H1 (cell line): ENCODE measurements at regions not wholly inside any gene's neighbourhood (a gene's known extent, or its start where the extent isn't known, plus 50 kb on each side); places are given as distances from the start of the nearest gene placed in this dataset.

Experiments
- CTCF ChIA-PET: fragments of 300-600 bp; sonication (Branson Sonifier 250); formaldehyde crosslinking; loops from one replicate; lab custom pipeline; 2021; ENCODE audit not compliant: partially characterized antibody; lab: Charles Lee
- POLR2A ChIA-PET: fragments of 300-600 bp; sonication (Branson Sonifier 250); formaldehyde crosslinking; loops from one replicate; lab custom pipeline; 2021; ENCODE audit warnings: inconsistent platforms; ENCODE audit not compliant: partially characterized antibody; lab: Charles Lee
- DNase-seq, 2 experiments: peaks; one replicate each; pipeline versions ENCODE4 v3.0.0 to v3.0.0-alpha.2; 2010 to 2022; ENCODE audit warnings: low spot score in 2 of 2, low read depth in 1 of 2, mixed read lengths in 1 of 2
- FAIRE-seq: peaks from 2 replicates; lab custom pipeline; 2011; peaks lifted over from hg19 to GRCh38; lab: Jason Lieb, UNC
- H2AFZ ChIP-seq: 2 replicates; pipeline ENCODE4 v1.8.1; 2012; ENCODE audit warnings: low read length, inconsistent platforms
- H2AK5ac ChIP-seq: 2 replicates; pipeline ENCODE4 v1.6.1; 2013; ENCODE audit warnings: low read depth, low read length
- H2BK120ac ChIP-seq: replicated peaks from 2 replicates; pipeline ENCODE3; 2013; ENCODE audit warnings: low read depth, low read length, inconsistent platforms
- H2BK12ac ChIP-seq: 2 replicates; pipeline ENCODE4 v1.6.1; 2013; ENCODE audit warnings: low read depth, low read length
- H2BK15ac ChIP-seq: 2 replicates; pipeline ENCODE4 v1.6.1; 2013; ENCODE audit warnings: low read length
- H2BK20ac ChIP-seq: 2 replicates; pipeline ENCODE4 v1.6.1; 2013; ENCODE audit warnings: low read length
- H2BK5ac ChIP-seq: 2 replicates; pipeline ENCODE4 v1.6.1; 2013; ENCODE audit warnings: low read depth, low read length
- H3K14ac ChIP-seq: 2 replicates; pipeline ENCODE4 v1.6.1; 2013; ENCODE audit warnings: inconsistent platforms; ENCODE audit not compliant: insufficient read length
- H3K18ac ChIP-seq: 2 replicates; pipeline ENCODE4 v1.6.1; 2013; ENCODE audit warnings: low read length; ENCODE audit errors: extremely low read depth
- H3K23ac ChIP-seq: 2 replicates; pipeline ENCODE4 v1.6.1; 2013; ENCODE audit warnings: inconsistent platforms; ENCODE audit not compliant: insufficient read length
- H3K23me2 ChIP-seq: 2 replicates; pipeline ENCODE4 v1.6.1; 2013; ENCODE audit warnings: low read depth, low read length
- H3K27ac ChIP-seq: 2 replicates; pipeline ENCODE4 v1.6.1; 2011; ENCODE audit warnings: low read depth, low read length, inconsistent platforms
- H3K27me3 ChIP-seq, 4 experiments: replicated peaks in 1 of 4; 1 replicate in 1 of 4; 2 replicates in 3 of 4; pipeline versions ENCODE4 v1.6.1 to v1.8.1; 2011 to 2013; ENCODE audit warnings: low read length in 3 of 4, mild to moderate bottlenecking in 3 of 4, inconsistent platforms in 2 of 4, mixed read lengths in 2 of 4, moderate library complexity in 1 of 4; ENCODE audit not compliant: control insufficient read depth in 3 of 4, insufficient read depth in 3 of 4; ENCODE audit errors: extremely low read depth in 1 of 4
- H3K36me3 ChIP-seq, 4 experiments: 2 replicates each; pipeline versions ENCODE4 v1.6.1 to v1.8.1; 2011 to 2013; ENCODE audit warnings: mild to moderate bottlenecking in 4 of 4, low read length in 3 of 4, moderate library complexity in 2 of 4, control low read depth in 1 of 4, inconsistent platforms in 1 of 4; ENCODE audit not compliant: insufficient read depth in 4 of 4, control insufficient read depth in 2 of 4
- H3K4ac ChIP-seq: replicated peaks from 2 replicates; pipeline ENCODE3; 2013; ENCODE audit warnings: low read length, low read depth, mixed read lengths, inconsistent platforms; ENCODE audit not compliant: insufficient read length
- H3K4me1 ChIP-seq, 4 experiments: replicated peaks in 1 of 4; 1 replicate in 1 of 4; 2 replicates in 3 of 4; pipeline versions ENCODE4 v1.6.1 to v1.8.1; 2011 to 2013; ENCODE audit warnings: low read length in 3 of 4, inconsistent platforms in 2 of 4, mixed read lengths in 1 of 4; ENCODE audit not compliant: insufficient read depth in 4 of 4, control insufficient read depth in 3 of 4
- H3K4me2 ChIP-seq, 2 experiments: 2 replicates each; pipeline versions ENCODE4 v1.6.1 to v1.8.1; 2011 to 2013; ENCODE audit warnings: low read depth in 2 of 2, low read length in 2 of 2, control low read depth in 1 of 2, inconsistent platforms in 1 of 2, mild to moderate bottlenecking in 1 of 2; ENCODE audit not compliant: insufficient read depth in 1 of 2
- H3K4me3 ChIP-seq, 4 experiments: fragments of 200-600, 300-600 bp in 1 of 4; sonication (generic), shearing (Covaris generic), sonication (Bioruptor Twin) in 1 of 4; 2 replicates each; pipeline versions ENCODE4 v1.5.1 to v1.8.1; 2011 to 2016; ENCODE audit warnings: low read length in 4 of 4, low read depth in 3 of 4, control low read depth in 2 of 4, inconsistent platforms in 2 of 4, mild to moderate bottlenecking in 2 of 4, mixed read lengths in 1 of 4, moderate library complexity in 1 of 4; ENCODE audit not compliant: insufficient read depth in 2 of 4; ENCODE audit errors: extremely low read depth in 1 of 4
- H3K56ac ChIP-seq: replicated peaks from 2 replicates; pipeline ENCODE3; 2013; ENCODE audit warnings: low read depth, mild to moderate bottlenecking, mixed read lengths, low read length, inconsistent platforms; ENCODE audit not compliant: insufficient read length
- H3K79me1 ChIP-seq: 2 replicates; pipeline ENCODE4 v1.6.1; 2013; ENCODE audit warnings: low read depth, low read length, control low read depth
- H3K79me2 ChIP-seq, 2 experiments: 2 replicates each; pipeline versions ENCODE4 v1.6.1 to v1.8.1; 2012 to 2013; ENCODE audit warnings: low read length in 2 of 2, mild to moderate bottlenecking in 2 of 2, inconsistent platforms in 1 of 2; ENCODE audit not compliant: insufficient read depth in 2 of 2, control insufficient read depth in 1 of 2
- H3K9ac ChIP-seq, 4 experiments: replicated peaks in 1 of 4; 1 replicate in 1 of 4; 2 replicates in 3 of 4; pipeline versions ENCODE4 v1.6.1 to v1.8.1; 2011 to 2013; ENCODE audit warnings: low read depth in 3 of 4, low read length in 3 of 4, control low read depth in 2 of 4, mild to moderate bottlenecking in 2 of 4, moderate library complexity in 2 of 4, inconsistent platforms in 1 of 4; ENCODE audit errors: extremely low read depth in 1 of 4
- H3K9me3 ChIP-seq, 2 experiments: 2 replicates each; pipeline versions ENCODE4 v1.6.1 to v1.8.1; 2012 to 2013; ENCODE audit warnings: mild to moderate bottlenecking in 2 of 2, moderate library complexity in 2 of 2, control low read depth in 1 of 2, inconsistent platforms in 1 of 2, low read depth in 1 of 2, low read length in 1 of 2, mixed read lengths in 1 of 2; ENCODE audit not compliant: insufficient read depth in 2 of 2
- H4K20me1 ChIP-seq, 2 experiments: replicated peaks in 1 of 2; 2 replicates each; pipeline versions ENCODE3 to v1.8.1; 2011 to 2013; ENCODE audit warnings: inconsistent platforms in 2 of 2, low read length in 2 of 2, mild to moderate bottlenecking in 1 of 2; ENCODE audit not compliant: insufficient read depth in 2 of 2, control insufficient read depth in 1 of 2
- H4K5ac ChIP-seq: 2 replicates; pipeline ENCODE4 v1.6.1; 2013; ENCODE audit warnings: low read length, low read depth, mixed read lengths, inconsistent platforms; ENCODE audit not compliant: insufficient read length
- H4K8ac ChIP-seq: 2 replicates; pipeline ENCODE4 v1.8.0; 2013; ENCODE audit warnings: mild to moderate bottlenecking, moderate library complexity, low read length, inconsistent platforms; ENCODE audit not compliant: insufficient read depth; ENCODE audit errors: extremely low read depth
- H4K91ac ChIP-seq: replicated peaks from 2 replicates; pipeline ENCODE3; 2013; ENCODE audit warnings: low read length, mixed read lengths, inconsistent platforms; ENCODE audit not compliant: insufficient read length
- CHD1 ChIP-seq: IDR thresholded peaks from 2 replicates; pipeline ENCODE4 v1.6.1; 2012; ENCODE audit warnings: low read depth, low read length, improper control_type of control experiment
- EP300 ChIP-seq, 2 experiments: IDR thresholded peaks; 1 replicate in 1 of 2; 2 replicates in 1 of 2; pipeline ENCODE4 v1.6.1; 2011 to 2012; ENCODE audit warnings: low read depth in 2 of 2, low read length in 2 of 2, mild to moderate bottlenecking in 2 of 2, borderline replicate concordance in 1 of 2, inconsistent platforms in 1 of 2, moderate library complexity in 1 of 2
- FOSL1 ChIP-seq: IDR thresholded peaks from 2 replicates; pipeline ENCODE4 v1.6.1; 2011; ENCODE audit warnings: mild to moderate bottlenecking, low read depth, low read length, moderate library complexity; ENCODE audit not compliant: insufficient read depth
- MAX ChIP-seq: IDR thresholded peaks from 2 replicates; pipeline ENCODE4 v1.6.1; 2012; ENCODE audit warnings: inconsistent platforms
- POLR2AphosphoS5 ChIP-seq: IDR thresholded peaks from 2 replicates; pipeline ENCODE4 v1.6.1; 2011; ENCODE audit warnings: low read depth, low read length
- SP2 ChIP-seq: IDR thresholded peaks from 2 replicates; pipeline ENCODE4 v1.6.1; 2012; ENCODE audit warnings: mild to moderate bottlenecking, low read length, inconsistent platforms
- WGBS, 2 experiments: shearing (Covaris generic) in 1 of 2; methylation state at CpG; one replicate each; pipeline versions ENCODE4 v1.1.6 to v1.1.7; 2013 to 2015; ENCODE audit warnings: low lambda C conversion rate in 2 of 2, mixed read lengths in 2 of 2, inconsistent platforms in 1 of 2, low coverage in 1 of 2, missing lambda C conversion rate in 1 of 2; ENCODE audit not compliant: insufficient replicate concordance in 2 of 2, insufficient coverage in 1 of 2, insufficient read length in 1 of 2; ENCODE audit errors: extremely low coverage in 1 of 2, missing lambda C conversion rate in 1 of 2; 5-methylcytosine and 5-hydroxymethylcytosine counted together

- no peak overlapping the region for H3K9ac ChIP-seq
- H3K56ac ChIP-seq = no peak overlapping the region
- H4K5ac ChIP-seq = no peak overlapping the region
- no peak overlapping the region for H2BK15ac ChIP-seq
- no peak overlapping the region for H3K4me3 ChIP-seq
- no peak overlapping the region for H3K27ac ChIP-seq
- no peak overlapping the region for H2AFZ ChIP-seq
- TF ChIP-seq MAX (no peak), SP2 (no peak), CHD1 (no peak), FOSL1 (no peak), POLR2AphosphoS5 (no peak), EP300 (IDR thresholded peaks at IDR 0.05; ENCODE audit: borderline replicate concordance in 1 of 2, low read depth in 2 of 2, low read length in 2 of 2) (no peak)
- H4K91ac ChIP-seq = no peak overlapping the region
- ChIA-PET CTCF (interaction anchor here (0.6 to 1.5 kb wide), 5 partner anchors 10 to 29 kb away, joined by 3 to 4 read pairs (median 3); no protein-coding TSS in a partner anchor), POLR2A (no interaction called here)
- H3K36me3 ChIP-seq = no peaks in the 10 kb centered on the region
- DNase-seq (no peak), FAIRE-seq (no peak)
- no peaks in the 10 kb centered on the region for H3K23me2 ChIP-seq
- H3K9me3 ChIP-seq = no peaks in the 10 kb centered on the region
- no peaks in the 10 kb centered on the region for H3K79me1 ChIP-seq
- no peak overlapping the region for H3K4ac ChIP-seq
- H3K18ac ChIP-seq = no peak overlapping the region
- H3K79me2 ChIP-seq = no peaks in the 10 kb centered on the region
- H3K4me1 ChIP-seq = no peaks in the 10 kb centered on the region; a peak in 1 of 7 replicates
- H2BK5ac ChIP-seq = no peak overlapping the region
- WGBS, 2 experiments = 93% methylated on average over 4 of the region's 4 CpGs; no CpG with 5 or more reads in 1 of the 2 experiments
- no peaks in the 10 kb centered on the region for H4K20me1 ChIP-seq
- no peak overlapping the region for H2AK5ac ChIP-seq
- H2BK120ac ChIP-seq = no peak overlapping the region
- no peaks in the 10 kb centered on the region for H3K27me3 ChIP-seq
- H2BK12ac ChIP-seq = no peak overlapping the region
- H3K4me2 ChIP-seq = no peak overlapping the region
- no peak overlapping the region for H2BK20ac ChIP-seq
- H3K23ac ChIP-seq = no peak overlapping the region
- H3K14ac ChIP-seq = no peak overlapping the region
- H4K8ac ChIP-seq = no peak overlapping the region
Measured at GRCh38 chr17:33680472-33680871, 387.4 kb upstream of the ASIC2 start.
